GM18861 (cell line): ENCODE measurements at regions not wholly inside any gene's neighbourhood (a gene's known extent, or its start where the extent isn't known, plus 50 kb on each side); places are given as distances from the start of the nearest gene placed in this dataset.

ENCODE experiments used
- ATAC-seq: cut with Tn5 transposase; IDR thresholded peaks from one replicate; pipeline ENCODE4 v1.9.1; 2021; ENCODE audit not compliant: unreplicated experiment

- ATAC-seq = no peak
Observed at GRCh38 chr1:209231476-209232156, 351.9 kb upstream of the CAMK1G start.

GRCh38 chr1:209232197-209232596 is 351.3 kb upstream of the CAMK1G start:
- ATAC-seq = no peak

GRCh38 chr1:209232759-209233158 is 350.8 kb upstream of the CAMK1G start:
- ATAC-seq = no peak

- no peak for ATAC-seq
Observed at GRCh38 chr1:209235166-209235565, 348.3 kb upstream of the CAMK1G start.

- no peak for ATAC-seq
Observed at GRCh38 chr1:209238356-209238755, 345.2 kb upstream of the CAMK1G start.

GRCh38 chr1:209240351-209240750 is 343.2 kb upstream of the CAMK1G start:
- ATAC-seq = no peak

GRCh38 chr1:209241487-209241886 is 342.0 kb upstream of the CAMK1G start:
- no peak for ATAC-seq

GRCh38 chr1:209248649-209249279 is 334.8 kb upstream of the CAMK1G start:
- peak; percentile 89 for ATAC-seq

GRCh38 chr1:209249280-209249670 is 334.2 kb upstream of the CAMK1G start:
- no peak for ATAC-seq

- ATAC-seq = no peak
Observed at GRCh38 chr1:209249785-209250440, 333.6 kb upstream of the CAMK1G start.

- no peak for ATAC-seq
Observed at GRCh38 chr1:209250861-209251636, 332.5 kb upstream of the CAMK1G start.

GRCh38 chr1:209256766-209257350 is 326.7 kb upstream of the CAMK1G start:
- no peak for ATAC-seq

- ATAC-seq = no peak
Observed at GRCh38 chr1:209257454-209257853, 326.1 kb upstream of the CAMK1G start.

- ATAC-seq = no peak
Observed at GRCh38 chr1:209260136-209260535, 323.4 kb upstream of the CAMK1G start.

GRCh38 chr1:209262631-209263030 is 320.9 kb upstream of the CAMK1G start:
- no peak for ATAC-seq

- ATAC-seq = no peak
Observed at GRCh38 chr1:209265301-209265700, 318.2 kb upstream of the CAMK1G start.

- no peak for ATAC-seq
Observed at GRCh38 chr1:209266590-209267205, 316.8 kb upstream of the CAMK1G start.

- ATAC-seq = no peak
Observed at GRCh38 chr1:209267968-209268367, 315.5 kb upstream of the CAMK1G start.

- no peak for ATAC-seq
Observed at GRCh38 chr1:209268479-209268878, 315.0 kb upstream of the CAMK1G start.

- ATAC-seq = no peak
Observed at GRCh38 chr1:209276321-209276720, 307.2 kb upstream of the CAMK1G start.

GRCh38 chr1:209277662-209278061 is 305.9 kb upstream of the CAMK1G start:
- ATAC-seq = no peak
